HepG2 (cell line): ENCODE measurements at regions not wholly inside any gene's neighbourhood (a gene's known extent, or its start where the extent isn't known, plus 50 kb on each side); places are given as distances from the start of the nearest gene placed in this dataset.

Experiments used
- ATAC-seq: fragments of 200-7000 bp; cut with Tn5 transposase; 3 replicates; pipeline ENCODE4 v1.9.1; 2020; ENCODE audit warnings: mild to moderate bottlenecking, moderate library complexity
- BruUV-seq: library from RNA; stranded (reverse); fragments of 400-500 nt; replicated peaks from 2 replicates; lab custom pipeline; 2021; lab: Mats Ljungman, UMichigan
- CTCF ChIA-PET: fragments of 300-600 bp; formaldehyde crosslinking; extraction: SDS; loops from one replicate; lab custom pipeline; 2021; ENCODE audit warnings: low total read pairs, inconsistent platforms, low intra/inter-chr PET ratio; lab: Yijun Ruan, JAX
- POLR2A ChIA-PET: fragments of 350-600 bp; sonication (Branson Sonifier 250); formaldehyde crosslinking; loops from one replicate; lab custom pipeline; 2020; ENCODE audit warnings: antibody characterized with exemption, inconsistent platforms; lab: Yijun Ruan, JAX
- DNase-seq: peaks from one replicate; pipeline ENCODE4 v3.0.0-alpha.2; 2015; ENCODE audit warnings: low spot score
- FAIRE-seq: peaks from 3 replicates; lab custom pipeline; 2011; peaks lifted over from hg19 to GRCh38; lab: Jason Lieb, UNC
- H2AFZ ChIP-seq: one replicate; pipeline ENCODE4 v1.6.1; 2011; ENCODE audit warnings: low read length, inconsistent platforms
- H3K27ac ChIP-seq: fragments of 300-600 bp; 3 replicates; pipeline ENCODE4 v1.8.0; 2011; ENCODE audit warnings: mixed run types, mild to moderate bottlenecking, mixed read lengths, low read length, inconsistent platforms; ENCODE audit not compliant: insufficient read depth; ENCODE audit errors: extremely low read length
- H3K27me3 ChIP-seq, 2 experiments: fragments of 200-600 bp in 1 of 2; 2 replicates in 1 of 2; 3 replicates in 1 of 2; pipeline versions ENCODE4 v1.6.0 to v1.8.0; 2011; ENCODE audit warnings: low read length in 2 of 2, mild to moderate bottlenecking in 2 of 2, moderate library complexity in 2 of 2, inconsistent platforms in 1 of 2; ENCODE audit not compliant: insufficient read depth in 2 of 2, control insufficient read depth in 1 of 2
- H3K36me3 ChIP-seq, 2 experiments: fragments of 200-600 bp in 1 of 2; replicated peaks in 1 of 2; 2 replicates in 1 of 2; 3 replicates in 1 of 2; pipeline versions ENCODE4 v1.5.1 to v1.8.0; 2011; ENCODE audit warnings: low read length in 2 of 2, inconsistent platforms in 1 of 2; ENCODE audit not compliant: insufficient read depth in 2 of 2, control insufficient read depth in 1 of 2
- H3K4me1 ChIP-seq: 2 replicates; pipeline ENCODE4 v1.5.1; 2012; ENCODE audit warnings: low read length, inconsistent platforms; ENCODE audit not compliant: insufficient read depth
- H3K4me2 ChIP-seq: 2 replicates; pipeline ENCODE4 v1.6.0; 2011; ENCODE audit warnings: low read depth, low read length, inconsistent platforms
- H3K4me3 ChIP-seq, 3 experiments: fragments of 200-600 bp in 1 of 3; sonication (generic), shearing (Covaris generic) in 1 of 3; replicated peaks in 1 of 3; 2 replicates each; pipeline ENCODE4 v1.5.1; 2011 to 2016; ENCODE audit warnings: low read length in 3 of 3, inconsistent platforms in 2 of 3, low read depth in 2 of 3, mild to moderate bottlenecking in 2 of 3, control low read depth in 1 of 3, mixed read lengths in 1 of 3; ENCODE audit not compliant: insufficient read depth in 1 of 3
- H3K79me2 ChIP-seq: one replicate; pipeline ENCODE4 v1.6.1; 2011; ENCODE audit warnings: low read length, inconsistent platforms; ENCODE audit not compliant: insufficient read depth
- H3K9ac ChIP-seq: 2 replicates; pipeline ENCODE4 v1.6.0; 2011; ENCODE audit warnings: mild to moderate bottlenecking, low read depth, low read length, inconsistent platforms; ENCODE audit not compliant: insufficient read depth
- H3K9me3 ChIP-seq: 2 replicates; pipeline ENCODE4 v1.5.1; 2012; ENCODE audit warnings: mild to moderate bottlenecking, low read length
- H4K20me1 ChIP-seq: 2 replicates; pipeline ENCODE4 v1.6.0; 2011; ENCODE audit warnings: inconsistent platforms, mild to moderate bottlenecking, low read length, moderate library complexity; ENCODE audit not compliant: insufficient read depth
- ADNP ChIP-seq: sonication (generic); formaldehyde crosslinking; IDR thresholded peaks from 2 replicates; pipeline ENCODE4 v1.4.0; 2020; ENCODE audit warnings: missing genetic modification reagents
- ARID4A ChIP-seq: sonication (generic); formaldehyde crosslinking; IDR thresholded peaks from 2 replicates; pipeline ENCODE4 v1.5.0; 2020; ENCODE audit warnings: mild to moderate bottlenecking, missing genetic modification reagents, borderline replicate concordance
- ASH2L ChIP-seq: fragments of 300-600, 200-600 bp; sonication (generic); IDR thresholded peaks from 2 replicates; pipeline ENCODE4 v1.7.0; 2017; ENCODE audit warnings: low read depth, mild to moderate bottlenecking, moderate library complexity, mixed read lengths, low read length; ENCODE audit not compliant: insufficient read length
- DMTF1 ChIP-seq: sonication (generic); formaldehyde crosslinking; IDR thresholded peaks from 2 replicates; pipeline ENCODE4 v1.4.0; 2020; ENCODE audit warnings: mild to moderate bottlenecking, missing genetic modification reagents
- FOXA1 ChIP-seq, 2 experiments: fragments of 450-650 bp in 1 of 2; sonication (generic) in 1 of 2; formaldehyde crosslinking in 1 of 2; IDR thresholded peaks; 2 replicates each; pipeline versions ENCODE4 v1.4.0 to v1.6.1; 2016 to 2020; ENCODE audit warnings: missing genetic modification reagents in 1 of 2
- MYPOP ChIP-seq: sonication (generic); formaldehyde crosslinking; IDR thresholded peaks from 2 replicates; pipeline ENCODE4 v1.8.1; 2023; ENCODE audit warnings: mild to moderate bottlenecking, moderate library complexity, missing genetic modification reagents
- MZF1 ChIP-seq: sonication (generic); formaldehyde crosslinking; IDR thresholded peaks from 2 replicates; pipeline ENCODE4 v1.8.1; 2023; ENCODE audit warnings: mild to moderate bottlenecking, missing genetic modification reagents, borderline replicate concordance
- STAT6 ChIP-seq: sonication (generic); formaldehyde crosslinking; IDR thresholded peaks from 2 replicates; pipeline ENCODE4 v1.4.0; 2020; ENCODE audit warnings: missing genetic modification reagents, mild to moderate bottlenecking, borderline replicate concordance
- ZBTB1 ChIP-seq: sonication (generic); formaldehyde crosslinking; IDR thresholded peaks from 2 replicates; pipeline ENCODE4 v1.4.0; 2020; ENCODE audit warnings: missing genetic modification reagents, borderline replicate concordance
- ZBTB46 ChIP-seq: sonication (generic); formaldehyde crosslinking; IDR thresholded peaks from 2 replicates; pipeline ENCODE4 v1.4.0; 2020; ENCODE audit warnings: mild to moderate bottlenecking, missing genetic modification reagents, borderline replicate concordance
- ZNF121 ChIP-seq: sonication (generic); formaldehyde crosslinking; IDR thresholded peaks from 2 replicates; pipeline ENCODE4 v1.5.0; 2020; ENCODE audit warnings: mild to moderate bottlenecking, missing genetic modification reagents
- ZNF143 ChIP-seq: sonication (generic); formaldehyde crosslinking; IDR thresholded peaks from 2 replicates; pipeline ENCODE4 v1.4.0; 2020; ENCODE audit warnings: missing genetic modification reagents
- WGBS: methylation state at CpG from one replicate; pipeline ENCODE4 v1.1.6; 2017; ENCODE audit warnings: low lambda C conversion rate; 5-methylcytosine and 5-hydroxymethylcytosine counted together
- in situ Hi-C: cut with HindIII; loops from 2 replicates; pipeline ENCODE4 v1.10.0; 2017; ENCODE audit warnings: low pct_unique_long_range_greater_than_20kb; ENCODE audit not compliant: extremely low pct_ligation_motif_present
- intact Hi-C: fragments of 100-400 bp; cut with micrococcal nuclease; formaldehyde crosslinking; loops from one replicate; pipeline ENCODE4 v1.10.0; 2022; ENCODE audit not compliant: unreplicated experiment

- H2AFZ ChIP-seq, result no peak overlapping the region
- H3K4me2 ChIP-seq, result no peak overlapping the region
- H3K4me3 ChIP-seq, result no peak overlapping the region
- no peaks in the 10 kb centered on the region for H3K4me1 ChIP-seq
- no peak overlapping the region for H3K9ac ChIP-seq
- in situ Hi-C loops, result no loop called here
- FAIRE-seq, result no peak
- H3K27ac ChIP-seq, result no peak overlapping the region
- no peaks in the 10 kb centered on the region for H3K9me3 ChIP-seq
- CTCF ChIA-PET, result no interaction called here
- WGBS, result 13% methylated on average over 4 of the region's 4 CpGs
- no peaks in the 10 kb centered on the region; a peak in 2 of 5 replicates for H3K27me3 ChIP-seq
- no peaks in the 10 kb centered on the region for H3K79me2 ChIP-seq
- no peaks in the 10 kb centered on the region for H4K20me1 ChIP-seq
- BruUV-seq, result no TSS peak
- ATAC-seq, result no peak
- POLR2A ChIA-PET, result no interaction called here
- no peak for DNase-seq
- intact Hi-C loops, result no loop called here
- no peaks in the 10 kb centered on the region for H3K36me3 ChIP-seq
- TF ChIP-seq ZBTB46 (CRISPR knock-in tag) (no peak), ASH2L (no peak), ZNF121 (CRISPR knock-in tag) (no peak), MYPOP (CRISPR knock-in tag) (no peak), ARID4A (CRISPR knock-in tag) (no peak), DMTF1 (no peak), ZBTB1 (CRISPR knock-in tag) (no peak), FOXA1 (IDR thresholded peaks at IDR 0.05) (no peak), FOXA1 (CRISPR knock-in tag; IDR thresholded peaks at IDR 0.05) (no peak), MZF1 (CRISPR knock-in tag) (no peak), ZNF143 (CRISPR knock-in tag) (no peak), STAT6 (CRISPR knock-in tag) (no peak), ADNP (CRISPR knock-in tag) (no peak)
Observed at GRCh38 chr4:17283832-17284231, 228.1 kb downstream of the QDPR start.
